Left lobe of liver (tissue), 2 donors: ENCODE measurements at regions not wholly inside any gene's neighbourhood (a gene's known extent, or its start where the extent isn't known, plus 50 kb on each side); places are given as distances from the start of the nearest gene placed in this dataset.
"Not testable (repeated sequence)": the region's sequence is repeated elsewhere in the genome, so short reads cannot be mapped to it uniquely, and the experiment has no call there.

Source experiments
- ATAC-seq: fragments of 200-7000 bp; cut with Tn5 transposase; one replicate; pipeline ENCODE4 v1.9.1; 2020; ENCODE audit warnings: mild to moderate bottlenecking, moderate library complexity
- DNase-seq: peaks from one replicate; pipeline ENCODE4 v3.0.0-alpha.2; 2020; ENCODE audit warnings: low spot score
- donor health status: DM: no; HTN: no; CAD: no; lungs with moderate emphysema.
- donor health status: DM: no; HTN: yes; CAD: no.

DNA sequence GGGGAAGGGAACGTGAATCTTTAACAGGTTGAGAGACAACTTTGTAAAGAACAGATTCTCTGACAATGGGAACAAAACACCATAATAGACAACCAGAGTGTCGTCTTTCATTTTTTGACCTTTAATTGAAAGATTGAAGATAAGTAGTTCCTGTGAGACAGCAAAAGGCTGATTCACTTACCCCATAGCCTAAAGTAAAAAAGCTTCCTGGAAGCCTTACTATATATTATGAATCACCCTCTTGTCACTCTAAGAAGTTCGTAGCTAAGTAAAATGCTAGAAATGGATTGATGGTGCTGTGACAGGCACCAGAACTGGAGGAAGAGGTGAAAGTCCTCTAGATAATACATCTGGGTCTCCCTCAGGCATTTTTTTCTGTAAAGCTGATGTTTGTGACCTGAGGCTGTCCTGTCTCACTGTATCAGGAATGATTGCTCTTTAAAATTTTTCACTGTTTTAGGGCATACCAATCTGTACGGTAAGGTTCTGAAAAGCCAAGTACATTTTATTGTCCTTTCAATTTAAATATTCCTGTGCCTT lies 824.6 kb upstream of the SEMA6D start:
- no peak for DNase-seq
- ATAC-seq = no peak

DNA sequence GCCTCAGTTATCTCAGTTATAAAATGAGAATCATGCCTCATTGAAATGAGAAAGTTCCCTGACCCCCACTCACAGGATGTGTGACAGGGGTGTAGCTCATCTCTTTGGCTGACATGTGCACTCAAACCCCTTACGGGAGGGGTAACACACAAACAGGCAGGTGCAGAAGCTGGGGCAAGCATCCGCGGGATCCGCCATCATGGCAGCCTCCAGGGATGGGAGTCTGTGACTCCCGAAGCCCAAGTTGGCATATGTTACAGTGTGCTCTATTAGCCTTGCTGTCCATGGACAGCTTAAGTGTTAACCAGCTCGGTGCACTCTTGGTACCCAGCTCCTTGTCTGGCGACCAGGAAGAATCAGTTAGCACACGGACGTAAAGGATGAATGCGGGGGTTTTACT lies 822.7 kb upstream of the SEMA6D start:
- ATAC-seq (no peak), DNase-seq (no peak)

DNA sequence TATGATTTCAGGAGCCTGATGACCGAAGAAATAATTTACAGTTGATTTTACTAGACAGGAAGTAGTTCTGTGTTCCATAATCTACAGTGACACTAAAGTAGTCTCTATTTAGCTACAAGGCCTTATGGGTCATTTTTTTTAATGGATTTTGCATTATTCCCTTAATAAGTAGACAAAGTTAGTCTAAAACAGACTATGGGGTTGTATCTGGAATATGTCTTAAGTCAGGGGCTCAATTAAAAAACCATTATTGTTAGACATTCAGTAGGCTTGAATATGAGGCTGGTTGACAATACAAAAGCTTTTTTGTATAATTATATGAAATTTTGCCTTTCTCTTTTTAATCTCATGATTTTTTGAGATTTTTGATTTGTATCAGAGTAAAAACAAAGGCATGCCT lies 820.0 kb upstream of the SEMA6D start:
- no peak for DNase-seq
- no peak for ATAC-seq

DNA sequence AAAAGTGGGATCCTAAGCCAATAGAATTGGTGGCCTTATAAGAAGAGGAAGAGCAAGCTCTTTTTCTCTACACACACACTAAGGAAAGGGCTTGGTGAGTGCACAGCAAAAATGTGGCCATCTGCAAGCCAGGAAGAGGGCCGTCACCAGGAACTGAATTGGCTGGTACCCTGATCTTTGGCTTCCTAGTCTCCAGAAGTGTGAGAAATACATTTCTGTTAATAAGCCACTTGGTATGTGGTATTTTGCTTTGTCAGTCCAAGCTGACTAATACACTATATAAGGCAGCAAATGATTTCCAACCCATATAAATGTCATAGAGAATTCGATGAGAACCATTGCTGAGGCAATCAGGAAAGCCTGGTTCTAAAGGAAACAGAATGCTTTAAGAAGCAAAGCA lies 816.3 kb upstream of the SEMA6D start:
- ATAC-seq = no peak
- no peak for DNase-seq

DNA sequence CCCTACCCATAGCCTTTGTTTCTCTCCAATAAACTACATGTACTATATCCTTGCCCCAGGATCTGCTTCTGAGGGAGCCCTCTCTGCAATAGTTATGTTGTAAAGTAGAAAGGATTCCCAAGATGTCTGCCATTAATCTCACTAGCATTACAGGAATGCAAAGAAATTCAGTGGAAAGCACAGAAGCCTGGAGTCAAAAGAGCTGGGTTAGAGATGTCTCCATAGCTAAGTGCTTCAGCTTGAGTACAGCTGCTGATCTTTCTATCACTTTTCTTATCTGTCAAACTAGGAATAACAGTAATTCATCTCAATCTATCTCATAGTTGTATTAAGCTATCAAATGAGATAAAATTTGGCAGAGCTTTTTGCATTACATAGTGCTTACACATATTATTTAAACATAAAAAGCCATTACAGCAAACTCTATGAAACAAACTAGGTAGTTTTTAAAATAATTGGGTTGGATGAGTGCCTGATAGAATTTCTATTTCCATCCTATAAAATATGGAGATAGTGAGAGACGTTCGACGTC lies 799.5 kb upstream of the SEMA6D start:
- no peak for DNase-seq
- no peak for ATAC-seq

DNA sequence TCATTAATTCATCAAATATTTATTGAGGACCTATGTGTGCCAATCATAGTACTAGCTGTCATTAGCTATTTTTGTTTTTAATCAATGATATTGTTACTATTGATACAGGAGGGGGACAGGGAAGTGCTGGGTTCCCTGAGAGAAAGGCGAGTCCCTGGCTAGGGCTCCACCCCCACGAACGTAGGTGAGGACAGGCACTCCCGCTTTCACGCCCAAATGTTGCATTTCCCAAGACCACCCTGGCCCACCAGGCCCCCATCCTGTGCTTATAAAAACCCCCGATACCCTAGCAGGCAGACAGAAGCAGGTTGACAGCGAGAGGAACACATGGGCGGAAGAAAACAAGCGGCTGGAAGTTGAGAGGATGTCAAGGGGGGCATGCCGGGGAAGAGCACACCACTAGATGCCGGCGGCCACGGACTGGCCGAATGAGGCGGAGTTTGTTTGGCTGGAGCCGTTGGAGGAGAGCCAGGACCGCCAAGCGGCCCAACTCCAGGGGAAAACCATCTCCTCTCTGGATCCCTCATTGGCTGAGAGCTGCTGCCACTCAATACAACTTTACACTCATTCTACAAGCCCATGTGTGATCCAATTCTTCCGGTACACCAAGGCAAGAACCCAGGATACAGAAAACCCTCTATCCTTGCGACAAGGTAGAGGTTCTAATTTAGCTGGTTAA lies 798.7 kb upstream of the SEMA6D start:
- no peak for DNase-seq
- ATAC-seq = no peak

DNA sequence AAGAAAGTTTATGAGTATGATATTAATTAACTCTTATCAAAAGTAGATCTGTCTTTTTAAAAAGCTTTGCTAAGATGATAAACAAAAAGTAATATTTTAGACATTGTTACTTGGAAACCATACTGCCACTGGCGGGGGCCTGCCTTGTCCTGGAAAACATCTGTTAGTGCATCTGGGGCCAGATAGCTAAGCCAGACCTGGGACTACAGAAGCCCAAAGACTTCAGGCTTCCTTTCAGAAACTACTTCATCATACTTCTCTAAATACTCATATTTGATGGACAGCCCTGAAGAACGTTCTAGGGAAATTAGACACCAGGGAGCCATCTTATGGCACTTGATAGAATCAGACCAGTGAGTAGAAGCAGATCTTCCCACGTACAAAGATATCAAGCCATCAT lies 795.4 kb upstream of the SEMA6D start:
- DNase-seq (no peak), ATAC-seq (no peak)

DNA sequence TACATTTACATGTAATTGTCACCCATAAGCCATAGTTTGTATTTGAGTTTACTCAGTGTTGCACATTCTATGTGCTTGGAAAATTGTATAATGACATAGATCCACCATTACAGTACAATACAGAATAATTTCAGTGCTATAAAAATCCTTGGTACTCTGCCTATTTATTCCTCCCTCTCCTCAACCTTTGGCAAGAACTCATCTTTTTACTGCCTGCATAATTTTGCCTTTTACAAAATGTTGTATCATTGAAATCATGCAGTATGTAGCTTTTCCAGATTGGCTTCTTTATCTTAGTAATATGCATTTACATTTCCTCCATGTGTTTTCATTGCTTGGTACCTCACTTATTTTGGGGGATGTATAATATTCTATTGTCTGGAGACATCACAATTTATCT lies 786.9 kb upstream of the SEMA6D start:
- no peak for DNase-seq
- ATAC-seq = no peak

DNA sequence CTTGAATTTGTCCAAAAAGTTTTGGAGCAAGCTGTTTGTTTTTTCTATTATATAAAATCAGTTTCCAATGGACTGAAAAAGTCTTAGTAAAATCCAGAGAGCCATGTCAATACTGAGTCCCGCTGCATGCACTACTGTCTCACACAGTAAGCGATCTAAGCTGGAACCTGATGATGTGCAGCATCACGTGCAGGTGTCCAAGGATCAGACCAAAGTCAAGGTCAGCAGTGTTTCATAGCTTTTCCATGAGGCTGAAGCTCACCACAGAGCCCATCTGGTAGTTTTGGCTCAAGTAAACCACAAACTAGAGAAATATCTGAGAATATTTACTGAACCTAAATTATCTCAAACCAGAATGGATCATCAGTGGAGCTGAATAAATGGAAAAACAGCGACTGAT lies 784.0 kb upstream of the SEMA6D start:
- DNase-seq = no peak
- no peak for ATAC-seq

DNA sequence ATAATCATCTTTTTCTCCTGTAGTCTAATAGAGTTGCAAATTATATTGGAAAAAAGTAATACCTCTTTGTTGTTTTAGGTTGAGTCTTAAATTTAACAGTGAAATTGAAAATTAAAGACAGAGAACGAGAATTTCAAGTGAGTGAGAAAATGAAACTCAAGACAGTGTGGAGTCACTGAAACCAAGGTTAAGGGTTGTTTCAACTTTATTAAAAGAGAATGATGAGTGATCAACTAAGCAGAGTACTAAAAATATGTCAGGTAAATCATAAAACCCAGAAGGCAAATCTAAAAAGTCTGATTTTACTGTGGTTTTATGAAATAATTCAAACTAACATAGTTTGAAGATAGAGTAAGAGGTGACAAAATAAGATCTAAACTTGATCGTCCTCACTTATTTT lies 782.5 kb upstream of the SEMA6D start:
- ATAC-seq = no peak
- no peak for DNase-seq

DNA sequence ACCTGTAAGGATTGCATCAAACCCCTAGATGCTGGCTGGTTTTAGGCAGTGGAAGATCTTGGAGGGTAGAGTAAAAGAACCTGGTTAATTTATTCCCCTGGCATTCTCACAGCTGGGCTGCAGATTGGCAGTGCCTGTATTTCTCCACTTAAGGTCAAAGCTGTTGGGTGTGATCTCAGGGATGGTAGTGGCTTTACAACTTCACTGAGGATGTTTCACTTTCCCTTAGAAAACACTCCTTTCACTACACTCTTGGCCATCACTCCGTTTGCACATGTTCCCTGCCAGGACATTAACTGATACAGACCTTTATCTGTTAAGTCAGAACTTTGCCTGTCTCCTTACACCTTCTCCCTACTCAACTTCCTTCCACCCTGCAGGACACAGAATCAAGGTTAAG lies 779.1 kb upstream of the SEMA6D start:
- DNase-seq = no peak

DNA sequence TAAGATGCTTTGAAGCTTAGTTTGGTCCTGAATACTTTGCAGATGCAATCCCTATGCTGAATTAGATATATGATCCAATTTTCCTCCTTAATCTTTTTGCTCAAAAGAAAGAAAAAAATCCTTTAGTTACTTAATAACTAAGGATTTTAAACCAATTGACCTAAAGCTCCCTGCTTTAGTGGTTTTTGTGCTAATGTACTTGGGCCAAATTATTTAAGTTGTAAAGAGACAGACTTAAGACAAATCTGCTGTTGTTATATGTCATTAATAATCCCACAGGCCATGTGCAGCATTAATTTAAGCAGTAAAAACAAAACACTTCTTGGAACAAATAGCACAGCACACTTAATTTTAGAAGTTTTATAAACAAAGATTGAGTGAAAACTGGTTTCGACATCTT lies 776.1 kb upstream of the SEMA6D start:
- ATAC-seq (no peak), DNase-seq (no peak)

More for the DNA sequence above, 779.1 kb upstream of the SEMA6D start:
- no peak for ATAC-seq

DNA sequence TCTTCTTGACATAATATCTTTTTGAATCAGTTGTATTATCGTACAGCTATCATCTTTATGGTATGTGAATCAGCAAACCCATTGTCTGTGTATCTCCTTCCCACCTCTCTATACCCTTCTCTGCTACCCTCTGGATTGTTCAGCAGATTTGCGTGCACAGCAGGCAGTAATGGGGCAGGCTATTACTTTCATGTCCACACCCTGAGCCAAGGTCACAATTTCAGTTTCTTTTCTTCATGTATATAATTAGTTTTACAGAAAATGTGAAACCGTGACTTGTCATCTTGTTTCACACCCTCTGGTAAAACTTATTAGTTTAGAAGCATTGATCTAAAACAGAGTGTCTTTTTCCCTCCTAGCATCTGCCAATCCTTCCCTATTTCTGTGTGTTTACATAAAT lies 770.4 kb upstream of the SEMA6D start:
- ATAC-seq (no peak), DNase-seq (no peak)

DNA sequence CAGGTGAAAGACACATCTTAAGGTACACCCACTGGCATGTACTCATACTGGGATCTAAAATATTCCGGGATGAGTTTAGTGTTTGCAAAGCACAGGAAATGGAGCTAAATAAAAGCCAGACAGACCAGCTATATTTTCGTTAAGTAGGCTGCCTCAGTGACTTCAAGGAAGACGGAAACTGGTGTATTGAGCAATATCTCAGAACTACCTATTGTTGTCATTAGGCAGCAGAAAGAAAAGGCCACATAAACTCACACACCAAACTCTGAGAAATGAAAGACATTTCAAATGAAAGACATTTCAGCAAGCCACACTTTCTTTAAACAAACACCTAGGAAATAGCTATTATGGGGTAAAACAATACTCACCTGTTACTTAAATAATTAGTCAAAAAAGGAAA lies 761.7 kb upstream of the SEMA6D start:
- DNase-seq (no peak), ATAC-seq (no peak)

DNA sequence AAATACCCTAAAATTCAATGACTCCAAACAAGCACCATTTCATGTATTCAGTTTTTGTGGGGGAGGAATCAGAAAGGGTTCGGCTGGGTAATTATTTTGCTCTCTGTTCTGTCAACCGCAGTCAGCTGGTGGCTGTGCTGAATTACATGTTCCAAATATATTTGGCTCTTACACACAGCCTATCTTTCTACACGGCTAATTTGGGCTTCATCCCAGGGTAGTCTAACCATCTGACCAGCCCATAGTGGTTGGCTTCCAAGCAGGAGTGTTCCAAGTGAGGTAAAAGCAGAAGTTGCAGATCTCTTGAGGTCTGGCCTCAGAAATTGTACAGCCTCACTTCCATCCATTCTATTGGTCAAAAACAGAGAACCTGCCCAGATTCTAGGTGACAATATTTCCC lies 760.8 kb upstream of the SEMA6D start:
- DNase-seq (no peak), ATAC-seq (no peak)

DNA sequence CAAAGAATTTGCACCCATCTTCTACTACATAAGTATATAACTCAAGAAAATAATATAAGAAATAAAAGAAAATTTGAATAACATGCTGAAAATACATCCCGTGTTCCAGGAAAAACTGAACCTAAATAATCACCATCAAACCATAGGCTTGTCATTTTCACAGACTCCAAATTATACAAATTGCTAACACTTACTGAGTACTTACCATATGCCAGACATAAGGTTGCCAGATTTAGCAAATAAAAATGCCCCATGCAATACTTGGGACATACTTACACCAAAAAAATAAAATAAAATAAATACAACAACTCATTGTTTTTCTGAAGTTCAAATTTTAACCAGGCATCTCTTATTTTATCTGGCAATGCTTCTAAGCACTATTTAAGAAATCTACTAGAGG lies 760.4 kb upstream of the SEMA6D start:
- DNase-seq = no peak
- ATAC-seq = no peak

DNA sequence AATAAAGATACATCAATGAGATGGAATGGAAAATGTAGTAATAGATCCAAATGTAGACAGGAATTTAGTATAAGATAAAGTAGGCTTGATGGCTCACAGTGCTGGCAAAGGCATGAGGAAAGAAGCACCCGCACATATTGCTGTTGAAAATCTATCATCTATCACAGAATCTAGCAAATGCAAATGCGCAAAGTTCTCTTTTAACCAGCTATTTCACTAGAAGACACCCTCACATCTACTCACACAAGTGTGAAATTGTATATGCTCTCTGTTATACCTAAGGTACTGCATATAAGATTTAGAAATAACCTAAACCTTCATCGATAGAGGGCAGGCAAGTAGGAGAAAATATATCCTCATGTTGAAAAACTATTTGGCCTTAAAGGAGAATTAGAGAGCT lies 756.7 kb upstream of the SEMA6D start:
- ATAC-seq = no peak
- no peak for DNase-seq

DNA sequence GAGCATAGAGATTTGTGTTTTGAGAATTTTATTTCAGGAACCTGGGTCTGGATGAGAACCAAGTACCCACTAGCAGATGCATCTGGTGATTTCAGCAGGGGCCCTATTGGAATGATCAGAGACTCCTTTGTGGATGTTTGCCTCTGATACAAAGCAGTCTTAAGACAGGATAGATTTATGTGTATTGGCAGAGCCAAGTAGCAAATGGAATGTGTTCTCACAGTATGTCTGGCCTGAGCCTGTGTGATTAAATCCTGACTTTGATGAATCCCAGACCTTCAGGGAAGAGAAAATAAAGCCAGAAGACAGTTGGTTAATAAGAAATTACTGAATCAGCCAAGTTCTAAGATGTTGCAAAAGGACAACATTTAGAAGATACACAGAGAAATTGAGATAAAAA lies 755.5 kb upstream of the SEMA6D start:
- ATAC-seq (no peak), DNase-seq (no peak)

DNA sequence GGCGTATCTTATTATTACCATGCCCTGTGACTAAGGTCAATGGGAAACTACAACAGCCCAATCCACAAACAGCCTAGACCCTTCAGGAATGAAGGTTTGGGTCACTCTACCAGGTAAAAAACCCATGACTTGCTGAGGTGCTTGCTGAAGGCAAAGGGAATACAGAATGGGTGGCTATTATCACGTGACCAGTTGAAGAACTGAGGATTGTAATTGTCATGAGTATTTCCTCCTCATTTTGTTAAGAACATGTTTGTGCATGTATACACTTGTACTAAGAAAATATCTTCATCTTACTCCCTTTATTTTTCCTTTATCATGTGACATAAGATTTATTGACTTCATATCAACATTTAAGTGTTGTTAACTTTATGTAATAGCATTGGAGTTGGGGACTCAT lies 729.2 kb upstream of the SEMA6D start:
- not testable (repeated sequence) for ATAC-seq, DNase-seq

DNA sequence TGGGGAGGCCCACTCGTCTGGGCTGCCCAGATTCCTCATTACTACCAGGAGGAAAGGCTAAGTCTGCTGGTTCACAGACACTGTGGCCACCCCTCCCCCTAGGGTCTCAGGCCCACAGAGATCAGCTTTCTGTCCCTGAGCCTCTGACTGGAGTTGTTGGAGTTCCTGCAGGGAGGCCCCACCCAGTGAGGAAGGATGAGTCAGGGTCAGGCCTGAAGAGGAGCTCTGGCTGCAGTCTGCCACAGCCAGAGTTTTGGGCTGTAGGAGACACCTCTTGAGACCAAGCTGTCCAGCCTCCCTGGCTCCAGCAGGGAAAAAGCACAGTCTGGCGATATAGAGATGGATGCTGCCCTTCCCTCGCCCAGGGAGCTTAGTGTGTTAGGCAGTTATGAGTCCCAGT lies 720.9 kb upstream of the SEMA6D start:
- ATAC-seq (no peak), DNase-seq (no peak)

DNA sequence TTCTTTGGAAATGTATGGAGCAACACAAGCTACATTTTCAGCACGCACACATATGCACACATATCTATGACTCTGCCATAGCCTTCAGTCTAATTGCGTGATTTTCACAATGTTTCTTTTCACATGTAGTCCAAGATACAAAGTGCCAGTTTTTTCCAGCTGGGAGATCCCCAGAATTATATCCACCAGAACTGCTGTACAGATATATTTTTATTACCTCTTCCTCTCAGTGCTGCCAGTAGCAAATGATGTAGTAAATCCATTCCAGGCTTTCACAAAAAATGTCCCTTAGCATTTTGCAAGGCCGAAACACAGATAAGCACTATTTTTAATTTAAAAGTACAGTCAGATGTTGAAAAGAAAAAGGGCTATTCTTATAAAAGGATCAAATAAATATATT lies 719.8 kb upstream of the SEMA6D start:
- ATAC-seq = no peak

DNA sequence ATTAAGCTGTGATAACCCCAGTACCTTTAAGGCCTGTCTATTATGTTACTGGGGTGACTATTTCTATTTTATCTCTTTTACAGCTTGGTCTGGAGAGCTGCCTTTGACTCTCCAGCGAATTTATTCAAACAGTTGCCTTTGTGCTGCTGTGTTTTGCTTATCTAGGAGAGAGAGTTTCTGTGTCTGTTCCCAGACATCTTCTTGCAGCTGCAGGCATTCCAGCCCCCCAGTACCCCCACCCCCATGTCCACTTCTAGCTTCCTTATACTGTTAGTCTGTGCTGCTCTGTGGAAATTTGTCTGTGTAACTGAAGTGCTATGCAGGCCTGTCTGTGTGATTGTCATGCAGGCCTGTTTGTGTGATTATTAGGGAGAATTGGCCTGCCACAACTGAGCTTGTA lies 713.7 kb upstream of the SEMA6D start:
- ATAC-seq (no peak), DNase-seq (no peak)

More for the DNA sequence above, 719.8 kb upstream of the SEMA6D start:
- no peak for DNase-seq

DNA sequence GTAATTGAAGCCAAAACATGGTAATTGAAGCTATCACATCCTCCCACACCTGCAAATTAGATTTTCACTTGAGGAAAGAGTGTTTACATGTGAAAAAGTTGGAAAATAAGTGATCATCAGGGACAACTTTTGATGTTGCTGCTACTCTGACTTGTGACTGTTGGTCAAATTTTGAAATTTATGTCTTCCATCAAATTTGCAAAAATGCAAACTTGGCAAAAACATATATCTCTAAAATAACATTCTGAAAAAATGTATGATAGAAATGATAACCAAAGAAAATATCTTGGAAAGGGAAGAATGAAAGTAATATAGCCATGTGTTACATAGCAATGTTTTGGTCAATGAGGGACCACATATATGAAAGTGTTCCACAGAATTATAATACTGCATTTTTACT lies 703.9 kb upstream of the SEMA6D start:
- DNase-seq (no peak), ATAC-seq (no peak)
